Spleen (tissue), 11 donors: ENCODE measurements at regions not wholly inside any gene's neighbourhood (a gene's known extent, or its start where the extent isn't known, plus 50 kb on each side); places are given as distances from the start of the nearest gene placed in this dataset.
"Not testable (repeated sequence)": the region's sequence is repeated elsewhere in the genome, so short reads cannot be mapped to it uniquely, and the experiment has no call there.

Experiments
- DNase-seq: peaks from one replicate; pipeline ENCODE4 v3.0.0-alpha.2; 2020
- H3K27ac ChIP-seq, 8 donors: fragments of 200-600 bp; sonication (generic) in 7 of 8; 1 replicate in 4 of 8; 2 replicates in 4 of 8; pipeline versions ENCODE4 v1.5.0 to v1.8.0; 2016 to 2021; ENCODE audit warnings: inconsistent platforms in 4 of 8, mild to moderate bottlenecking in 4 of 8, moderate library complexity in 1 of 8
- H3K27me3 ChIP-seq, 7 donors: fragments of 200-600 bp; sonication (generic) in 6 of 7; replicated peaks in 1 of 7; 1 replicate in 4 of 7; 2 replicates in 3 of 7; pipeline versions ENCODE4 v1.5.0 to v1.8.0; 2016 to 2021; ENCODE audit warnings: inconsistent platforms in 3 of 7, mild to moderate bottlenecking in 1 of 7
- H3K36me3 ChIP-seq, 6 donors: fragments of 200-600 bp; sonication (generic) in 5 of 6; 1 replicate in 4 of 6; 2 replicates in 2 of 6; pipeline versions ENCODE4 v1.5.0 to v1.8.0; 2016 to 2021; ENCODE audit warnings: inconsistent platforms in 2 of 6
- H3K4me1 ChIP-seq, 6 donors: fragments of 200-600 bp; sonication (generic) in 5 of 6; 1 replicate in 3 of 6; 2 replicates in 3 of 6; pipeline versions ENCODE4 v1.5.0 to v1.8.0; 2016 to 2021; ENCODE audit warnings: inconsistent platforms in 3 of 6
- H3K4me3 ChIP-seq, 8 donors: fragments of 200-600 bp; sonication (generic) in 7 of 8; 1 replicate in 4 of 8; 2 replicates in 4 of 8; pipeline versions ENCODE4 v1.5.0 to v1.8.0; 2016 to 2021; ENCODE audit warnings: inconsistent platforms in 4 of 8, mild to moderate bottlenecking in 4 of 8, moderate library complexity in 2 of 8
- H3K9me3 ChIP-seq, 8 donors: fragments of 200-600 bp; sonication (generic) in 7 of 8; 1 replicate in 4 of 8; 2 replicates in 4 of 8; pipeline versions ENCODE4 v1.5.0 to v1.8.0; 2016 to 2021; ENCODE audit warnings: inconsistent platforms in 4 of 8
- CTCF ChIP-seq, 11 experiments: fragments of 200-600 bp in 7 of 11; fragments of 450-650 bp in 4 of 11; sonication (generic) in 4 of 11; IDR thresholded peaks in 8 of 11; conservative IDR thresholded peaks in 3 of 11; 1 replicate in 7 of 11; 2 replicates in 4 of 11; pipeline versions ENCODE4 v1.4.0 to v1.8.0; 2016 to 2021; ENCODE audit warnings: antibody characterized with exemption in 11 of 11, inconsistent platforms in 4 of 11, mild to moderate bottlenecking in 1 of 11
- POLR2A ChIP-seq, 3 donors: fragments of 450-650 bp; IDR thresholded peaks; one replicate each; pipeline ENCODE4 v1.5.1; 2017; ENCODE audit warnings: antibody characterized with exemption in 3 of 3, mild to moderate bottlenecking in 1 of 3
- POLR2AphosphoS5 ChIP-seq, 3 donors: sonication (generic); formaldehyde crosslinking; IDR thresholded peaks; one replicate each; pipeline ENCODE4 v1.5.1; 2017; ENCODE audit warnings: antibody characterized with exemption in 3 of 3
- WGBS, 5 donors: extraction: QIAGEN DNeasy Blood & Tissue Kit in 3 of 5; methylation state at CpG; one replicate each; pipeline versions ENCODE4 v1.1.5 to v1.1.7; 2013 to 2018; 5-methylcytosine and 5-hydroxymethylcytosine counted together
- intact Hi-C: fragments of 100-400 bp; cut with DNase I; formaldehyde crosslinking; loops from one replicate; pipeline ENCODE4 v1.15.0; 2023; ENCODE audit warnings: low total_unique reads
- donor health status: healthy with polysubstance abuse.
- donor health status: DM: no; HTN: no; CAD: no; lungs with moderate emphysema.
- donor health status: DM: no; HTN: no; CAD: no.
- donor health status: Bipolar disorder and iron deficiency.
- donor health status: healthy.
- donor health status: DM: no; HTN: no; CAD: no.
- donor health status: DM: yes; HTN: yes; CAD: no.

GRCh38 chr3:181327349-181327748 is 337.8 kb upstream of the DNAJC19 start:
- Histone ChIP-seq H3K36me3 (no peaks in the 10 kb centered on the region), H3K4me3 (no peak overlapping the region), H3K27me3 (peaks cover 0 to 8% (median 0%) of the 10 kb centered on the region in 7 donors), H3K27ac (no peak overlapping the region), H3K4me1 (no peaks in the 10 kb centered on the region), H3K9me3 (peaks cover 0 to 8% (median 2%) of the 10 kb centered on the region in 8 donors)
- no peak for TF ChIP-seq POLR2AphosphoS5 (IDR thresholded peaks at IDR 0.05)
- TF ChIP-seq CTCF (IDR thresholded peaks at IDR 0.05 in 8 of 11, conservative IDR thresholded peaks at IDR 0.05 in 3 of 11): no peak
- TF ChIP-seq POLR2A (IDR thresholded peaks at IDR 0.05): no peak
- intact Hi-C loops: no loop called here
- 49 to 58% (median 52%) methylated on average over 4 of the region's 4 CpGs for WGBS, 5 donors
- DNase-seq: no peak

GRCh38 chr3:181326637-181327223 is 337.2 kb upstream of the DNAJC19 start:
- DNase-seq: no peak
- Histone ChIP-seq H3K4me1 (no peaks in the 10 kb centered on the region), H3K36me3 (no peaks in the 10 kb centered on the region), H3K27me3 (peaks cover 0 to 8% (median 0%) of the 10 kb centered on the region in 7 donors), H3K9me3 (peaks cover 0 to 14% (median 7%) of the 10 kb centered on the region in 8 donors), H3K4me3 (no peak overlapping the region), H3K27ac (no peak overlapping the region)
- WGBS, 5 donors: 42 to 58% (median 48%) methylated on average over 3 of the region's 3 CpGs
- TF ChIP-seq CTCF (IDR thresholded peaks at IDR 0.05 in 8 of 11, conservative IDR thresholded peaks at IDR 0.05 in 3 of 11): peak in 6 of 11 experiments; percentile 20 to 62 (median 52)
- no peak for TF ChIP-seq POLR2A (IDR thresholded peaks at IDR 0.05)
- intact Hi-C loops: no loop called here

GRCh38 chr3:181324516-181324915 is 335.0 kb upstream of the DNAJC19 start:
- H3K27me3 ChIP-seq, DNase-seq, H3K36me3 ChIP-seq, H3K4me1 ChIP-seq, intact Hi-C loops, H3K4me3 ChIP-seq, H3K27ac ChIP-seq: not testable (repeated sequence)
- WGBS, 5 donors: 71 to 100% (median 80%) methylated on average over 2 to 5 of the region's 5 CpGs
- H3K9me3 ChIP-seq: peaks cover 0 to 26% (median 12%) of the 10 kb centered on the region in 8 donors

- no peaks in the 10 kb centered on the region for H3K27me3 ChIP-seq
- H3K4me3 ChIP-seq: no peak overlapping the region
- H3K9me3 ChIP-seq: peaks cover 0 to 29% (median 12%) of the 10 kb centered on the region in 8 donors
- TF ChIP-seq POLR2AphosphoS5 (IDR thresholded peaks at IDR 0.05) (no peak), CTCF (IDR thresholded peaks at IDR 0.05 in 8 of 11, conservative IDR thresholded peaks at IDR 0.05 in 3 of 11) (no peak), POLR2A (IDR thresholded peaks at IDR 0.05) (no peak)
- no peaks in the 10 kb centered on the region for H3K4me1 ChIP-seq
- DNase-seq: no peak
- intact Hi-C loops: no loop called here
- H3K27ac ChIP-seq: no peak overlapping the region
- H3K36me3 ChIP-seq: no peaks in the 10 kb centered on the region
Measured at GRCh38 chr3:181318321-181318720, 328.8 kb upstream of the DNAJC19 start.

GRCh38 chr3:181317508-181317907 is 328.0 kb upstream of the DNAJC19 start:
- TF ChIP-seq POLR2A (IDR thresholded peaks at IDR 0.05) (no peak), CTCF (IDR thresholded peaks at IDR 0.05 in 8 of 11, conservative IDR thresholded peaks at IDR 0.05 in 3 of 11) (no peak), POLR2AphosphoS5 (IDR thresholded peaks at IDR 0.05) (no peak)
- 25 to 43% (median 35%) methylated on average over 3 of the region's 3 CpGs for WGBS, 5 donors
- Histone ChIP-seq H3K4me3 (no peak overlapping the region), H3K36me3 (no peaks in the 10 kb centered on the region), H3K4me1 (no peaks in the 10 kb centered on the region), H3K27ac (no peak overlapping the region), H3K9me3 (peaks cover 0 to 28% (median 11%) of the 10 kb centered on the region in 8 donors), H3K27me3 (no peaks in the 10 kb centered on the region)
- DNase-seq: no peak
- intact Hi-C loops: no loop called here
